GM20000 (cell line): ENCODE measurements at regions not wholly inside any gene's neighbourhood (a gene's known extent, or its start where the extent isn't known, plus 50 kb on each side); places are given as distances from the start of the nearest gene placed in this dataset.
"Not testable (repeated sequence)": the region's sequence is repeated elsewhere in the genome, so short reads cannot be mapped to it uniquely, and the experiment has no call there.

Experiments
- DNase-seq: peaks from one replicate; pipeline ENCODE4 v3.0.0; 2012; ENCODE audit warnings: low spot score
- CTCF ChIP-seq: IDR thresholded peaks from 2 replicates; pipeline ENCODE4 v1.5.1; 2012; ENCODE audit warnings: mild to moderate bottlenecking, control low read depth; ENCODE audit errors: extremely low read depth, missing control alignments

GRCh38 chr4:74505355-74505978 lies 60.5 kb downstream of the AREG start:
- DNase-seq = not testable (repeated sequence)

GRCh38 chr4:74509363-74509762 lies 64.4 kb downstream of the AREG start:
- DNase-seq = not testable (repeated sequence)

DNA sequence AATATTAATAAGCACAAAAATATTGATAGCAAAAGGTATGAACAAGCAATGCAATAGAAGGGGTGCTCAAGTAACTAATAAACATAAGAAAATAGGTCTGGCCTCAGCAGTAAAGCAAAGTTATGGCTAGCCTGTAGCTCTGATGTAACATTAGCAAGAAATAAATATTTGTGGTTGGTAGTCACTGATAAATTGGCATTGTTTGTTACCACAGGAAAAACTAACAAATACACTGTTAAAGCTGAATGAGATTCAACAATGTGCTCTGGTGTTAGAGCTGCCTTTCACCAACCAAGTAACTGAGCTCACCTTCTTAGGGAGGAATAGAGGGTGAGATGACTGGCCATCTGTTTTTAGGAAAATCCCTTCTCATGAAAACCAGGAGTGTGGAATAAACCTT lies 71.4 kb downstream of the AREG start:
- no peak for TF ChIP-seq CTCF
- no peak for DNase-seq

DNA sequence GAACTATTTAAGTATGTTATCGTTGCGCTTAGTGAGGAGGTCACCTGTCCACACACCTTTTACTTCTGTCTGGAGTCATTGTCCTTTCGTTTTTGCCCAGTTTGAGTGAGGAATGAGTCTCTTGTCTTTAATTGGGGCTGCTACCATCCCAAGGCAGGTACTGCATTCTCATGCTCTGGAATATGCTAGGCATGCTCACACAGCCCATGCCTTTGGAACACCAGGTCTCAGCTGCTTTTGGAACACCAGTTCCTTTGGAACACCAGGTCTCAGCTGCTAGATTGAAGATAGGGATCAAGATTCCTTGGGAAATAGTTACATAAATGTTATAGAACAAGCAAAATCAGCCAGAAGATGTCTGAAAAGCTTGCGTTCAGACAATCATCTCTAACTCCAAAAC lies 73.1 kb downstream of the AREG start:
- no peak for TF ChIP-seq CTCF
- no peak for DNase-seq

DNA sequence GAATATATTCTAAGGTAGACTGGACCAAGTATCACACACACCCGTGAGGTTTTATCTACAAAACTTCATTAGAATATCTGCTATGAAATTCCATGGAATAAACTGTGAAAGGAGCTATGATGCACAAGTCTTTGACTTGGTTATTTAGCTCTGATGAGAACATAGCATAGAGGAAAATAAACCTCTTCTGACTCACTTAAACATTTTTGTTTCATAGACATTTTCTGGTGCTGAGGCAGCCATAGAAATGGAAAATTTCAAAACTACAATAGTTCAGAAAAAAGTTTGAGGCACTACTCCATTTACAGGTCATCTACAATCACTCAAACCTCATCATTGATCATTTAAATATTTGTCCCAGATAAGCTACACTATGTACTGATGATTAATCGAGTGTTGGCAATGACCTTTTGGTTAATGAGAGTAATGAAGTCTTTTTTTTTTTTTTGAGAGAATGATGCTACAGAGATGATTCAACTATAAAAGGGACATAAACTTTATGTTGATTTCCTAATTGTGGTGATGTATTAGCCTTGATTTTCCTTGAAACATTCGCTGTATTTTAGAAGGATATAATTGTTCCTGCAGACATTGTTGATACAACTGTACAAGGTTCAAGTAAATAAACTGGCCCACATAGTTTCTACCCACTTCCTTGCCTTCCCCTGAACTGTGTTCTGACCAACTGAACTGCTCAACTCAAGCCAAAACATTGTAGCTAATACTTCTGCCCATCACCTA lies 77.5 kb downstream of the AREG start:
- DNase-seq = no peak
- TF ChIP-seq CTCF = no peak

- TF ChIP-seq CTCF = no peak
- DNase-seq = no peak
These were observed 78.2 kb downstream of the AREG start for GRCh38 chr4:74523096-74523495.

- DNase-seq = no peak
These were observed 80.0 kb downstream of the AREG start for GRCh38 chr4:74524985-74525384.

DNA sequence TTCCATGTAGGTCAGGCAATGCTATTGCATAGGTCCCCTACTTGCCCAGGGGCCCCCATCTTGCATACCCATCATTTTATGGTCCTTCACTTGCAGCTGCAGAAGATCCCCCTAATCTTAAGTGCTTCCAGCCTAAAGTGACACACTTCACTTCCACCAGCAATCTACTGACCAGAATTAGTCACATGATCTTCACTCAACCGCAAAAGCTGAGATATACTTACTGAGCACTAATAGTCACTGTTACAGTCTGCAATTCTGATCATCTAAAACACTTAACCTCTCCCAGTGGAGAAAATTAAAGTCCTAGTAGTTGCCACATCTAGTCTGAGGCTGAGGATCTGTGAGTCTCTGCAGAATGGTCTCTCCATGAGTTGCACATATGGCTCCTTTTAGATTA lies 82.1 kb downstream of the AREG start:
- DNase-seq = no peak
- TF ChIP-seq CTCF = no peak

More at GRCh38 chr4:74524985-74525384, 80.0 kb downstream of the AREG start:
- no peak for TF ChIP-seq CTCF
